ENCODE measurements at regions not wholly inside any gene's neighbourhood (a gene's known extent, or its start where the extent isn't known, plus 50 kb on each side); places are given as distances from the start of the nearest gene placed in this dataset.

- Histone ChIP-seq H3K27ac (ENCODE audit: insufficient read length, low read depth, low read length) (no peak overlapping the region), H4K5ac (ENCODE audit: insufficient read length, low read depth, low read length) (no peak overlapping the region), H4K20me1 (ENCODE audit: control insufficient read depth, insufficient read depth, insufficient read length) (no peaks in the 10 kb centered on the region), H3K4me1 (ENCODE audit: insufficient read depth, low read length) (no peaks in the 10 kb centered on the region), H3K18ac (ENCODE audit: insufficient read length, low read depth, low read length) (no peak overlapping the region), H2BK120ac (ENCODE audit: low read depth, low read length, poor library complexity, severe bottlenecking) (no peak overlapping the region), H3T11ph (ENCODE audit: low read length) (no peak overlapping the region), H3K27me3 (ENCODE audit: insufficient read depth, low read length) (no peaks in the 10 kb centered on the region), H2BK5ac (ENCODE audit: insufficient read length, low read length) (peak overlapping the region; percentile 38), H3K14ac (ENCODE audit: insufficient read depth, low read length) (no peak overlapping the region), H2BK12ac (ENCODE audit: insufficient read length, low read depth, low read length) (no peak overlapping the region), H2AK5ac (ENCODE audit: insufficient read length, low read length) (no peak overlapping the region), H3K9ac (ENCODE audit: extremely low read depth, insufficient read length, low read length) (no peak overlapping the region), H2BK15ac (ENCODE audit: low read depth, low read length) (no peak overlapping the region), H3K23me2 (ENCODE audit: insufficient read length, low read depth, low read length, poor library complexity, severe bottlenecking) (no peaks in the 10 kb centered on the region), H4K8ac (replicated peaks; ENCODE audit: insufficient read length, low read depth, low read length) (no peak overlapping the region), H3K23ac (ENCODE audit: insufficient read length, low read depth, low read length) (no peak overlapping the region), H3K79me1 (ENCODE audit: insufficient read depth, low read depth, low read length, poor library complexity, severe bottlenecking) (no peaks in the 10 kb centered on the region), H3K56ac (ENCODE audit: insufficient read length, low read depth, low read length) (no peak overlapping the region), H2BK20ac (ENCODE audit: low read depth, low read length, poor library complexity, severe bottlenecking) (no peak overlapping the region), H3K4me2 (ENCODE audit: insufficient read depth, insufficient read length, low read length) (no peak overlapping the region), H3K4ac (ENCODE audit: low read depth, low read length) (no peak overlapping the region), H3K9me3 (ENCODE audit: control insufficient read depth, low read depth, low read length) (no peaks in the 10 kb centered on the region), H2AFZ (ENCODE audit: low read length) (no peak overlapping the region), H3K79me2 (ENCODE audit: insufficient read depth, low read length) (no peaks in the 10 kb centered on the region), H4K91ac (ENCODE audit: insufficient read length, low read depth, low read length) (no peak overlapping the region)
- no CpG with 5 or more reads among the region's 5 CpGs for WGBS (ENCODE audit: extremely low coverage, insufficient read length, low lambda C conversion rate)
- no peak overlapping the region for H3K27ac Mint-ChIP-seq
- no peak for DNase-seq
- no peaks in the 10 kb centered on the region for H3K36me3 Mint-ChIP-seq (ENCODE audit: insufficient read depth in 1 of 3, low read depth in 3 of 3)
- no peak for TF ChIP-seq CTCF (conservative IDR thresholded peaks at IDR 0.05)
- H3K4me3 Mint-ChIP-seq, result no peak overlapping the region
- no peaks in the 10 kb centered on the region for H3K4me1 Mint-ChIP-seq
- no peaks in the 10 kb centered on the region for H3K9me3 Mint-ChIP-seq
- peaks cover 2% of the 10 kb centered on the region for H3K27me3 Mint-ChIP-seq (ENCODE audit: low read depth)
These were observed 436.9 kb downstream of the MED10 start for GRCh38 chr5:5941486-5941885.
